ENCODE measurements at regions not wholly inside any gene's neighbourhood (a gene's known extent, or its start where the extent isn't known, plus 50 kb on each side); places are given as distances from the start of the nearest gene placed in this dataset.

- no peak for TF ChIP-seq CTCF (IDR thresholded peaks at IDR 0.05)
- TF ChIP-seq POLR2A (IDR thresholded peaks at IDR 0.05) = no peak
These were observed 1248.8 kb upstream of the SLC10A2 start for GRCh38 chr13:104314926-104315535.
